Thyroid gland (tissue), 4 donors: ENCODE measurements at regions not wholly inside any gene's neighbourhood (a gene's known extent, or its start where the extent isn't known, plus 50 kb on each side); places are given as distances from the start of the nearest gene placed in this dataset.

Experiments
- DNase-seq, 2 donors: peaks; one replicate each; pipeline ENCODE4 v3.0.0-alpha.2; 2019
- H3K27ac ChIP-seq, 3 donors: fragments of 200-600 bp; sonication (generic); 1 replicate in 2 of 3; 2 replicates in 1 of 3; pipeline ENCODE4 v1.5.1; 2016 to 2019; ENCODE audit warnings: mild to moderate bottlenecking in 1 of 3, moderate library complexity in 1 of 3
- H3K27me3 ChIP-seq: fragments of 200-600 bp; sonication (generic); one replicate; pipeline ENCODE4 v1.5.1; 2019
- H3K36me3 ChIP-seq, 2 donors: fragments of 200-600 bp; sonication (generic); one replicate each; pipeline ENCODE4 v1.5.1; 2016 to 2019
- H3K4me1 ChIP-seq, 2 donors: fragments of 200-600 bp; sonication (generic); one replicate each; pipeline ENCODE4 v1.5.1; 2017 to 2019
- H3K4me3 ChIP-seq, 3 donors: fragments of 200-600 bp; sonication (generic); replicated peaks in 1 of 3; 1 replicate in 2 of 3; 2 replicates in 1 of 3; pipeline ENCODE4 v1.5.1; 2016; ENCODE audit warnings: mild to moderate bottlenecking in 1 of 3
- H3K9me3 ChIP-seq: fragments of 200-600 bp; sonication (generic); one replicate; pipeline ENCODE4 v1.5.1; 2017
- POLR2A ChIP-seq, 2 donors: fragments of 450-650 bp; IDR thresholded peaks; one replicate each; pipeline ENCODE4 v1.6.1; 2017; ENCODE audit warnings: antibody characterized with exemption in 2 of 2, mild to moderate bottlenecking in 2 of 2, moderate library complexity in 1 of 2
- WGBS, 2 donors: methylation state at CpG; one replicate each; pipeline ENCODE4 v1.1.5; 2017; 5-methylcytosine and 5-hydroxymethylcytosine counted together
- intact Hi-C: fragments of 100-400 bp; cut with DNase I; formaldehyde crosslinking; loops from one replicate; pipeline ENCODE4 v1.15.1; 2023
- TF ChIP-seq, protein P1 (sequence below), 6 experiments: fragments of 200-600 bp in 3 of 6; fragments of 450-650 bp in 3 of 6; sonication (generic) in 3 of 6; IDR thresholded peaks; one replicate each; pipeline ENCODE4 v1.5.1; 2016 to 2019; ENCODE audit warnings: antibody characterized with exemption in 6 of 6, mild to moderate bottlenecking in 2 of 6, inconsistent platforms in 1 of 6, moderate library complexity in 1 of 6

DNA sequence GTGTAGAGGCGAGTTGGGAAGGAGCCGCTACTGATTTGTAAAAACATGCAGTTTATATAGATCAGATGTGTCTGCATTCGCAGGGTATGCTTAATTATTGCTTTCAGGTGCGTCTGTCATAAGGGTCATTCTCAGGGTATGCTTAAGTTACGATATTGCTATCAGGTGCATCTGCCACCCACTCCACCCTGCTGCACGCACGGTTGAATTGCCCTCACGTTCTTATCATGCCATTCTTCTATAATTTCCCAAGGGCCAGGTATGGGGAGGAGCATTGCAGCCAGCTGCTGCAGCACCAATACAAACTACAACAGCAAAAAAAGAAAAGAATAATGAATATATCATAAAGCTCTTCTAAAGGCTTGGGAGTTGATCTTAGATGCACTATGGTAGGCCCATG is 230.0 kb downstream of the KBTBD8 start:
- H3K4me3 ChIP-seq = no peak overlapping the region
- H3K9me3 ChIP-seq = no peaks in the 10 kb centered on the region
- intact Hi-C loops = no loop called here
- H3K27ac ChIP-seq = no peak overlapping the region
- no peak for TF ChIP-seq POLR2A (IDR thresholded peaks at IDR 0.05)
- TF ChIP-seq, protein P1, sequence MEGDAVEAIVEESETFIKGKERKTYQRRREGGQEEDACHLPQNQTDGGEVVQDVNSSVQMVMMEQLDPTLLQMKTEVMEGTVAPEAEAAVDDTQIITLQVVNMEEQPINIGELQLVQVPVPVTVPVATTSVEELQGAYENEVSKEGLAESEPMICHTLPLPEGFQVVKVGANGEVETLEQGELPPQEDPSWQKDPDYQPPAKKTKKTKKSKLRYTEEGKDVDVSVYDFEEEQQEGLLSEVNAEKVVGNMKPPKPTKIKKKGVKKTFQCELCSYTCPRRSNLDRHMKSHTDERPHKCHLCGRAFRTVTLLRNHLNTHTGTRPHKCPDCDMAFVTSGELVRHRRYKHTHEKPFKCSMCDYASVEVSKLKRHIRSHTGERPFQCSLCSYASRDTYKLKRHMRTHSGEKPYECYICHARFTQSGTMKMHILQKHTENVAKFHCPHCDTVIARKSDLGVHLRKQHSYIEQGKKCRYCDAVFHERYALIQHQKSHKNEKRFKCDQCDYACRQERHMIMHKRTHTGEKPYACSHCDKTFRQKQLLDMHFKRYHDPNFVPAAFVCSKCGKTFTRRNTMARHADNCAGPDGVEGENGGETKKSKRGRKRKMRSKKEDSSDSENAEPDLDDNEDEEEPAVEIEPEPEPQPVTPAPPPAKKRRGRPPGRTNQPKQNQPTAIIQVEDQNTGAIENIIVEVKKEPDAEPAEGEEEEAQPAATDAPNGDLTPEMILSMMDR (IDR thresholded peaks at IDR 0.05) = no peak
- no peaks in the 10 kb centered on the region for H3K36me3 ChIP-seq
- no peaks in the 10 kb centered on the region for H3K4me1 ChIP-seq
- H3K27me3 ChIP-seq = no peaks in the 10 kb centered on the region
- WGBS, 2 donors = 74 to 83% methylated on average over 8 of the region's 8 CpGs
- DNase-seq = no peak

DNA sequence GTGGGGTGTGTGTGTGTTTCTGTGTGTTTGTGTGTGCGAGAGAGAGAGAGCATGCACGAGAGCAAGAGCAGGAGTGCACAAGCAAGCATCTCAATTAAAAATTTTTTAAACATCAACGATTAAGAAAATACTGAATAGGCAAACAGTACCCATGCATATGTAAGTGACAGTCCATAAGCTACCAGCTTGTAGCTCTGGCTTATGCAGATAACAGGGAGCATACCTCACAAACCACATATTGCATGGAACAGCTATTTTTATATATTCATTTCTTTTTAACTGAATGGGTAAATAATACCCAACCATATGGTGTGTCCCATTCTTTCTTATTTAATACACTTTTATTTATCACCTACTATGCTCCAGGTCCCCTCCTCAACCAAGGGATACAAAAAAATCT is 234.5 kb downstream of the KBTBD8 start:
- H3K27me3 ChIP-seq = no peaks in the 10 kb centered on the region
- no peak for DNase-seq
- no peaks in the 10 kb centered on the region for H3K9me3 ChIP-seq
- H3K36me3 ChIP-seq = no peaks in the 10 kb centered on the region
- no peak overlapping the region for H3K4me3 ChIP-seq
- H3K27ac ChIP-seq = no peak overlapping the region
- intact Hi-C loops = no loop called here
- H3K4me1 ChIP-seq = no peaks in the 10 kb centered on the region
- WGBS, 2 donors = 84 to 88% methylated on average over 3 of the region's 3 CpGs
- no peak for TF ChIP-seq POLR2A (IDR thresholded peaks at IDR 0.05)
- TF ChIP-seq, protein P1 (IDR thresholded peaks at IDR 0.05) = no peak

DNA sequence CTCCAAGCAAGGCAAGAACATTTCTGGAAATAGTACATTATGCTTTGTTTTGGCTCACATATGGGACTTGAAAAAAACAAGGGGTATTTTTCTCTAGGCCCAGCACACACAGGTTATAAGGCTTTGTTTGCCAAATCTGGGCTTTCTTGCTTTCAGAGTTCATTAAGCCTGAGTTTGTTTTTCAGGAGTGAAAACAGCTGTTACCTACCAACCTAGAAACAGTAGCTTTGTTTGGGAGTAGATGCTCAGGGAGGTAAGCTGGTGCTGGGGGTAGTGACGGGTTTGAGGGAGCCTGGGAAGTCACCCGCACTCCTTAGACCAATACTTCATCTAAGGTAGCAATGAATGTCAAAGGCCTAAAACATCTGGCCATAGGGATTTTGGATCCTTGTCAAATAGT is 241.2 kb downstream of the KBTBD8 start:
- no peaks in the 10 kb centered on the region for H3K4me1 ChIP-seq
- no peak for TF ChIP-seq POLR2A (IDR thresholded peaks at IDR 0.05)
- TF ChIP-seq, protein P1 (IDR thresholded peaks at IDR 0.05) = no peak
- no peaks in the 10 kb centered on the region for H3K36me3 ChIP-seq
- H3K9me3 ChIP-seq = no peaks in the 10 kb centered on the region
- intact Hi-C loops = no loop called here
- H3K27me3 ChIP-seq = no peaks in the 10 kb centered on the region
- WGBS, 2 donors = 65 to 89% methylated on average over 2 of the region's 2 CpGs
- H3K4me3 ChIP-seq = no peak overlapping the region
- DNase-seq = no peak
- no peak overlapping the region for H3K27ac ChIP-seq

DNA sequence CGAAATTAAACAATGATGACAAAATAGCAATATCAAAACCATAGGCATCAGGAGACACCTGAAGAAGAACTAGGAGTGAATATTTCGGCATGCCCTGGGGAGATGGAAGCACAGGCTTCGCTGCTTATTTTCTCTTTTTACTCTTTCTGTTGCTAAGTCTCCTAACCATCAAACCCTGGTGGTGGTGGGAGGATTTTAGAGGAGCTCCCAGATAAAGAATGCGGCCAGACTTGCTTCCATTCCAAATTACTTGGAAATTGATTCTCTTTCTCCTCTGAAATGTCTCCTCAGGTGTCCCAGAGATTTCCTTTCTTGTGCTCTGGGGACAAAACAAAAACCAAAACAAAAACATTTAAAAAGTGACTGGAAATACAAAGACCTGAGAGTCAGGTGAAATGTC is 243.0 kb downstream of the KBTBD8 start:
- WGBS, 2 donors = 77 to 80% methylated on average over 4 of the region's 4 CpGs

DNA sequence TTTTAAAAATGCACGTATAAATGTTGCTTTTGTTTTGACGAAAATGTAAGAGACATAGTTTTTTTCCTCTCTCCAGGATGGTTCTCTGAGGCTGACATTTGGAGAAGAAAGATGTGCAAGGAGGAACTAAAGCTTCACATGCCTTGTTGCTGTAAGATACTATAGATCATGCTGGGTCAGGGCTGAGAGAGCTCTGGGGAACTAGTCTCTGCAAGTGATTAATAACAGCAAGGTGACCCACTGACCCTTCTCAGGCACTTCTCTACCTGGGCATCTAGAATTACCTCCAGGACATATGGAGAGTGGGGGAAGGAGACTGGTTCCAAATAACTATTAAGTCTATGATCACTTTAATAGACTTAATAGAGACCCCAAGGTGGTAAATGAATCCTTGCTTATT is 246.0 kb downstream of the KBTBD8 start:
- DNase-seq = no peak
- intact Hi-C loops = no loop called here
- no peak overlapping the region for H3K4me3 ChIP-seq
- H3K36me3 ChIP-seq = no peaks in the 10 kb centered on the region
- no peaks in the 10 kb centered on the region for H3K4me1 ChIP-seq
- no peaks in the 10 kb centered on the region for H3K9me3 ChIP-seq
- H3K27ac ChIP-seq = no peak overlapping the region
- no peaks in the 10 kb centered on the region for H3K27me3 ChIP-seq
- TF ChIP-seq, protein P1 (IDR thresholded peaks at IDR 0.05) = no peak
- 74 to 80% methylated on average over 2 of the region's 2 CpGs for WGBS, 2 donors

More for the DNA sequence above, 243.0 kb downstream of the KBTBD8 start:
- TF ChIP-seq, protein P1 (IDR thresholded peaks at IDR 0.05) = no peak
- TF ChIP-seq POLR2A (IDR thresholded peaks at IDR 0.05) = no peak
- DNase-seq = no peak
- Histone ChIP-seq H3K27ac (no peak overlapping the region), H3K4me1 (no peaks in the 10 kb centered on the region), H3K9me3 (no peaks in the 10 kb centered on the region), H3K36me3 (no peaks in the 10 kb centered on the region), H3K27me3 (no peaks in the 10 kb centered on the region), H3K4me3 (no peak overlapping the region)
- intact Hi-C loops = no loop called here
